T-helper 17 cell (primary cell): ENCODE measurements at regions not wholly inside any gene's neighbourhood (a gene's known extent, or its start where the extent isn't known, plus 50 kb on each side); places are given as distances from the start of the nearest gene placed in this dataset.

Source experiments
- ATAC-seq: fragments of 150-1000 bp; cut with Tn5 transposase; 2 replicates; pipeline ENCODE4 v1.10.0; 2021; ENCODE audit warnings: mild to moderate bottlenecking, moderate library complexity
- DNase-seq, 3 donors: peaks; one replicate each; pipeline versions ENCODE4 v3.0.0 to v3.0.0-alpha.2; 2020 to 2021
- H3K9me3 ChIP-seq: one replicate; pipeline ENCODE4 v1.7.0; 2013; ENCODE audit warnings: low read length, mild to moderate bottlenecking; ENCODE audit not compliant: control insufficient read depth, poor library complexity, severe bottlenecking
- H3K27ac Mint-ChIP-seq: one replicate; pipeline ENCODE4 v1.8.0; 2022; ENCODE audit warnings: mild to moderate bottlenecking, moderate library complexity, mixed read lengths
- H3K27me3 Mint-ChIP-seq: one replicate; pipeline ENCODE4 v1.8.0; 2022; ENCODE audit warnings: mixed read lengths
- H3K36me3 Mint-ChIP-seq: one replicate; pipeline ENCODE4 v1.8.0; 2022; ENCODE audit warnings: low read depth, mixed read lengths
- H3K4me1 Mint-ChIP-seq: one replicate; pipeline ENCODE4 v1.8.0; 2022; ENCODE audit warnings: mild to moderate bottlenecking, mixed read lengths
- H3K4me3 Mint-ChIP-seq: one replicate; pipeline ENCODE4 v1.8.0; 2022; ENCODE audit warnings: mild to moderate bottlenecking, moderate library complexity, mixed read lengths

GRCh38 chr16:52597073-52597771 lies 50.3 kb upstream of the TOX3 start:
- Mint-ChIP-seq H3K27me3 (no peaks in the 10 kb centered on the region), H3K36me3 (no peaks in the 10 kb centered on the region), H3K27ac (no peak overlapping the region), H3K4me1 (no peaks in the 10 kb centered on the region), H3K4me3 (no peak overlapping the region)
- peaks cover 3% of the 10 kb centered on the region for H3K9me3 ChIP-seq
- no peak for DNase-seq
- ATAC-seq, result no peak
